HUES64 (cell line): ENCODE measurements at regions not wholly inside any gene's neighbourhood (a gene's known extent, or its start where the extent isn't known, plus 50 kb on each side); places are given as distances from the start of the nearest gene placed in this dataset.
"Not testable (repeated sequence)": the region's sequence is repeated elsewhere in the genome, so short reads cannot be mapped to it uniquely, and the experiment has no call there.

ENCODE experiments used
- H3K27ac ChIP-seq: 2 replicates; pipeline ENCODE4 v1.7.0; 2013; ENCODE audit warnings: low read depth, low read length, inconsistent platforms
- H3K27me3 ChIP-seq: 2 replicates; pipeline ENCODE4 v1.6.1; 2013; ENCODE audit warnings: mild to moderate bottlenecking, low read length; ENCODE audit not compliant: insufficient read depth
- H3K36me3 ChIP-seq: 2 replicates; pipeline ENCODE4 v1.6.1; 2013; ENCODE audit warnings: mild to moderate bottlenecking, low read length; ENCODE audit not compliant: insufficient read depth
- H3K4me1 ChIP-seq: 2 replicates; pipeline ENCODE4 v1.6.1; 2013; ENCODE audit warnings: mild to moderate bottlenecking, low read length, moderate library complexity; ENCODE audit not compliant: insufficient read depth
- H3K4me3 ChIP-seq: 2 replicates; pipeline ENCODE4 v1.5.1; 2013; ENCODE audit warnings: mild to moderate bottlenecking, low read length, moderate library complexity
- H3K9ac ChIP-seq: 2 replicates; pipeline ENCODE4 v1.6.1; 2013; ENCODE audit warnings: mild to moderate bottlenecking, low read depth, low read length
- H3K9me3 ChIP-seq: 2 replicates; pipeline ENCODE4 v1.6.1; 2013; ENCODE audit warnings: low read depth, low read length; ENCODE audit not compliant: insufficient read depth
- WGBS: fragments of 150-250, 120-280 bp; methylation state at CpG from one replicate; pipeline ENCODE4 v1.1.7; 2013; ENCODE audit warnings: missing lambda C conversion rate; 5-methylcytosine and 5-hydroxymethylcytosine counted together

DNA sequence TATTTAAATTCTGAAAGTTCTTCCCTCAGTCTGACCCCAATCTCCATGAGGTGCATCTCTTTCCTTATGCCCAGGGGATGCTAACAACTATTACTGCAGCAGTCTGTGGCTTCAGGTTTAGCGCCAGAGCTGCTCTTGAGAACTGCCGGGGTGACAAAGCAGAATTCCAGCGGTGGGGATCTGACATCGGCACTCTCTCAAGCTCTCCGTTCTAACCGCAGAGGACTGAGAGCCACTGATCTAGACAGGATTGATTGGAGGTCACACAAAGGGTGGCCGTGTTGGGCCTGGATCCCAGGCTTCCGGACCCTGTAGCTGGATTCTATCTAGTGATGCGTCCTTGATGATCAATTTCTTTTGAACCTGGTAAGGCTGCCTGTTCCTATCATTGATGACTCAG is 155.6 kb upstream of the TMEM132C start:
- Histone ChIP-seq H3K27ac (no peak overlapping the region), H3K9me3 (no peaks in the 10 kb centered on the region), H3K36me3 (no peaks in the 10 kb centered on the region), H3K9ac (no peak overlapping the region), H3K4me3 (no peak overlapping the region), H3K27me3 (no peaks in the 10 kb centered on the region), H3K4me1 (peaks cover 14% of the 10 kb centered on the region)
- WGBS, result 89% methylated on average over 9 of the region's 9 CpGs

DNA sequence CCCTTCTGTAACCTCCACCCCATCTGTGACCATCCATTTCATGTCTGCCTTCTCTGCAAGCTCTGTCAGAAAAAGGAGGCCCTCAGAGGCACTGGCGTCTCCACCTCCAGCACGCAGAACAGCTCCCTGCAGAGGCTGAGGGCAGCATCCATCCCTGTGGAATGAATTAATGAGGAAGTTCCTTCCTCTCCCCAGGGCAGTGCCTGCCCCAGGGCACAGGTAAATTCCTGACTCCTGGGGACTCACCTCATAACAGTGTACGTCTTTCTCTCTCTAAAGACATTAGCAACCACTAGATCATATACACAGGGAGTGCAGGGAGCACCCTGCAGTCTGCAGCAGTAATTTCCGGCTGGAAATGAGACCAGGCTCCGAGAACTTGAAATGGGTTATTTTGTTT is 155.0 kb upstream of the TMEM132C start:
- H3K4me3 ChIP-seq, result no peak overlapping the region
- peaks cover 14% of the 10 kb centered on the region for H3K4me1 ChIP-seq
- no peaks in the 10 kb centered on the region for H3K27me3 ChIP-seq
- H3K9me3 ChIP-seq, result no peaks in the 10 kb centered on the region
- no peak overlapping the region for H3K9ac ChIP-seq
- no peaks in the 10 kb centered on the region for H3K36me3 ChIP-seq
- H3K27ac ChIP-seq, result no peak overlapping the region
- WGBS, result 67% methylated on average over 5 of the region's 5 CpGs

DNA sequence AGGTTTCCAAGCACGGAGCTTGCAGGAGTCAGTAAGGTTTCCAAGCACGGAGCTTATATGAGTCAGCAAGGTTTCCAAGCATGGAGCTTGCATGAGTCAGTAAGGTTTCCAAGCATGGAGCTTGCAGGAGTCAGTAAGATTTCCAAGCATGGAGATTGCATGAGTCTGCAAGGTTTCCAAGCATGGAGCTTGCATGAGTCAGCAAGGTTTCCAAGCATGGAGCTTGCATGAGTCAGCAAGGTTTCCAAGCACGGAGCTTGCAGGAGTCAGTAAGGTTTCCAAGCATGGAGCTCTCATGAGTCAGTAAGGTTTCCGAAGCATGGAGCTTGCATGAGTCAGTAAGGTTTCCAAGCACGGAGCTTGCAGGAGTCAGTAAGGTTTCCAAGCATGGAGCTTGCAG is 153.7 kb upstream of the TMEM132C start:
- WGBS, result 74% methylated on average over 5 of the region's 5 CpGs
- not testable (repeated sequence) for H3K4me3 ChIP-seq, H3K9ac ChIP-seq, H3K27ac ChIP-seq, H3K36me3 ChIP-seq, H3K27me3 ChIP-seq, H3K9me3 ChIP-seq
- peaks cover 14% of the 10 kb centered on the region for H3K4me1 ChIP-seq

DNA sequence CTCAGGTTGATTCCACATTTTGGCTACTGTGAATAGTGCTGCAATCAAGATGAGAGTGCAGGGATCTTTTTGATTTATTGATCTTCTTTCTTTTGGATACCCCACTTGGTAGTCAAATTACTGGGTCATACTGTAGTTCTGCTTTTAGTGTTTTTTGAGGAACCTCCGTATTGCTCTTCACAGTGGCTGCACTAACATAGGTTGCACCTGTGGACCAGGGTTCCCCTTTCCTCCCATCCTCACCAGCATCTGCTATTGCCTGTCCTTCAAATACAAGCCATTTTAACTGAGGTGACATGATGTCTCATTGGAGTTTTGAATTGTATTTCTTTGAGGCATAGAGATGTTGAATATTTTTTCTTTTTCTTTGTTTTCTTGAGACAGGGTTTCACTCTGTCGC is 152.5 kb upstream of the TMEM132C start:
- H3K36me3 ChIP-seq, result no peaks in the 10 kb centered on the region
- no peak overlapping the region for H3K4me3 ChIP-seq
- H3K27ac ChIP-seq, result no peak overlapping the region
- 100% methylated on average over 2 of the region's 2 CpGs for WGBS
- H3K9me3 ChIP-seq, result no peaks in the 10 kb centered on the region
- H3K4me1 ChIP-seq, result peaks cover 14% of the 10 kb centered on the region
- no peaks in the 10 kb centered on the region for H3K27me3 ChIP-seq
- H3K9ac ChIP-seq, result no peak overlapping the region

GRCh38 chr12:128116537-128116936 is 150.4 kb upstream of the TMEM132C start:
- H3K36me3 ChIP-seq, result no peaks in the 10 kb centered on the region
- H3K4me1 ChIP-seq, result peaks cover 12% of the 10 kb centered on the region
- H3K27ac ChIP-seq, result no peak overlapping the region
- WGBS, result 97% methylated on average over 5 of the region's 5 CpGs
- no peak overlapping the region for H3K4me3 ChIP-seq
- peaks cover 3% of the 10 kb centered on the region; the same call in 1 of the 2 replicates for H3K9me3 ChIP-seq
- H3K27me3 ChIP-seq, result no peaks in the 10 kb centered on the region
- no peak overlapping the region for H3K9ac ChIP-seq

- H3K4me3 ChIP-seq, result no peak overlapping the region
- no peak overlapping the region for H3K27ac ChIP-seq
- H3K27me3 ChIP-seq, result no peaks in the 10 kb centered on the region
- H3K9ac ChIP-seq, result no peak overlapping the region
- WGBS, result 94% methylated on average over 4 of the region's 4 CpGs
- H3K36me3 ChIP-seq, result no peaks in the 10 kb centered on the region
- H3K9me3 ChIP-seq, result peaks cover 3% of the 10 kb centered on the region; the same call in 1 of the 2 replicates
- H3K4me1 ChIP-seq, result no peaks in the 10 kb centered on the region
Observed at GRCh38 chr12:128120035-128120434, 146.9 kb upstream of the TMEM132C start.

DNA sequence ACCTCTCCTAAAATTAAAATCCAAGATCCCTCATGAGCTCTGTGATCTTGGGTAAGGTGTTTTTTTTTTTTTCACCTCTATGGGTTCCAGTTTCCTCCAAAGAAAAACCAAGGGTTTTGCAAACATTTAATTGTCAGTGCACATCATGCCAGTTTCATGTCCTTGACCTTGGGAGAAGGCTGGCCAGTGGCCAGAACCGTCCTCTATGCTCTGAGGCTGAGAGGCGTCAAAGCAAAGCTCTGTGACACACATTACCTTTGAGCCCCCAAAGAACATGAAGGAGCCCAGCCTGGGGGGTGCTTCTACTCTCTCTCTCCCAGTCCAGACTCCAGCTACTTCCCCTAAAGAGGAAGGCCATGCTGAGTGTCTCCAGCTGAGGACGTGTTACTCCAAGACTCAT is 145.5 kb upstream of the TMEM132C start:
- H3K4me3 ChIP-seq, result no peak overlapping the region
- no peaks in the 10 kb centered on the region for H3K4me1 ChIP-seq
- peaks cover 3% of the 10 kb centered on the region; the same call in 1 of the 2 replicates for H3K9me3 ChIP-seq
- no peak overlapping the region for H3K27ac ChIP-seq
- H3K9ac ChIP-seq, result no peak overlapping the region
- no peaks in the 10 kb centered on the region for H3K36me3 ChIP-seq
- H3K27me3 ChIP-seq, result no peaks in the 10 kb centered on the region
- 94% methylated on average over 3 of the region's 3 CpGs for WGBS

DNA sequence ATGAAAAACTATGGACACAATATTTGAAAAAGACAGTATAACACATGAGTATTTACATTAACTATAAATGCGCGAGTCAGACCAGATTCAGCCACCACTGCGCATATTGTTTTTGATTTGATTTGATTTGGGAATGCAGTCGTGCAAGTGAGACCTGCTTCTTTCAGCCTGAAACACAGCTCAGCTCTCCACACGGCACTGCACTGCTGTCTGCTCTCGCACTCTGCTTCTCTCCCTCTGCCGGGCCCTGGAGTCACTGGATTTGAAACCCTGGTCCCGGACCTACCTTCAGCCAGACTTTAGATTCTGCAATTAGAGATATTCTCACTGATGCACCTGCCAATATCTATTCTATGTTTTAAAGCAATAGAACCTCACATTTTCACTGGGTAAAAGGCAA is 143.9 kb upstream of the TMEM132C start:
- peaks cover 3% of the 10 kb centered on the region; the same call in 1 of the 2 replicates for H3K9me3 ChIP-seq
- H3K4me1 ChIP-seq, result no peaks in the 10 kb centered on the region
- H3K27ac ChIP-seq, result no peak overlapping the region
- no peaks in the 10 kb centered on the region for H3K27me3 ChIP-seq
- no peak overlapping the region for H3K9ac ChIP-seq
- 96% methylated on average over 8 of the region's 8 CpGs for WGBS
- H3K36me3 ChIP-seq, result no peaks in the 10 kb centered on the region
- H3K4me3 ChIP-seq, result no peak overlapping the region

DNA sequence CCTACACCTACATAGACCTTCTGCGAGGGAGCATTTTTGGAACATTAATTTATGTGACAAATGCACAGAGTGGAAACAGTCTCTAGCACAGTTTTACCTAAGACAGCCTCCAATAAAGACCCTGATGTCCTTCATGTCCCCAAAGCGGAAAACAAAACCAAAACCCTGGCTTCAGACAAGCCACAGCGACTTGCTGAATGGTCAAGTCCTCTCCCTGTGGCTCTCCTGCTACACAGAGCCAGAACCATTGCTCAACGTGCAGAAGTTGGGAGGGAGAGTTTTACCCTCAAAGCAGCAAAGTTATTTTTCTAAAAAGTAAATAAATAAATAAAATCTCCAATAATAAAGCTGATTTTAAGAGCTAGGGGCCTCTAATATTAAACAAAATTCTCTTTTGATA is 135.0 kb upstream of the TMEM132C start:
- WGBS, result 98% methylated on average over 3 of the region's 4 CpGs
- no peak overlapping the region for H3K4me3 ChIP-seq

DNA sequence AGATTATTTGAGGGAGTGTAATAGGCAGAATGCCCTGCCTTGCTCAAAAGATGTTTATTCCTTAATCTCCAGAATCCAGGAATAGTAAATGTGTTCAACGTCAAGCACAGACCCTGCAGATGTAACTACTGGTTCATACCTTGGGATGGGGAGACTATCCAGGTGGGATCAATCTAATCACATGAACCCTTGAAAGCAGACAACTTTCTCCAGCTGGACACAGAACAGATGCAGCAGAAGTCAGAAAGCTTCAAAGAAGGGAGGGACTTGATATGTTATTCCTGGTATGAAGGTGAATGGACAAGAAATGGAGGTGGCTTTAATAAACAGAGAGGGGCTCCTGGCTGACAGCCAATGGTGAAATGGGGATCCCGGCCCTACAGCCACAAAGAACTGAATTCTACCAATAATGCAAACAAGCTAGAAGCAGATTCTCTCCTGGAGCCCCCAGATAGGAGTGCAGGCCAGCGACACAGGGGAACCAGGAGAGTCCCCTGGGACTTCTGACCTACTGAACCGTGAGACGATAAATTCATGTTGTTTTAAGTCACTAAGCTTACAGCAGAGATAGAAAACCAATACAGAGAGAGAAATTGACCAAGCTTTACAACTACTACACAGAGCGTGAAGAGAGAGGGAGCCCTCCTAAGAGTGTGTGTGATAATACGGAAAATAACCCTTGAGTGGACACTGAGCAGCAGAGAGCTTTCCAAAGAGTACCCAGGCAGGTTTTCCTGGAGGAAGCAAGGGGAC is 133.5 kb upstream of the TMEM132C start:
- no peaks in the 10 kb centered on the region for H3K27me3 ChIP-seq
- H3K4me3 ChIP-seq, result no peak overlapping the region
- no peaks in the 10 kb centered on the region for H3K36me3 ChIP-seq
- H3K9ac ChIP-seq, result no peak overlapping the region
- no peak overlapping the region for H3K27ac ChIP-seq
- no peaks in the 10 kb centered on the region for H3K9me3 ChIP-seq
- H3K4me1 ChIP-seq, result no peaks in the 10 kb centered on the region
- WGBS, result 93% methylated on average over 7 of the region's 7 CpGs

More for the DNA sequence above, 135.0 kb upstream of the TMEM132C start:
- Histone ChIP-seq H3K27ac (no peak overlapping the region), H3K9ac (no peak overlapping the region), H3K9me3 (no peaks in the 10 kb centered on the region), H3K27me3 (no peaks in the 10 kb centered on the region), H3K4me1 (no peaks in the 10 kb centered on the region), H3K36me3 (no peaks in the 10 kb centered on the region)

GRCh38 chr12:128137140-128137539 is 129.8 kb upstream of the TMEM132C start:
- no peak overlapping the region for H3K4me3 ChIP-seq
- WGBS, result 96% methylated on average over 3 of the region's 6 CpGs

DNA sequence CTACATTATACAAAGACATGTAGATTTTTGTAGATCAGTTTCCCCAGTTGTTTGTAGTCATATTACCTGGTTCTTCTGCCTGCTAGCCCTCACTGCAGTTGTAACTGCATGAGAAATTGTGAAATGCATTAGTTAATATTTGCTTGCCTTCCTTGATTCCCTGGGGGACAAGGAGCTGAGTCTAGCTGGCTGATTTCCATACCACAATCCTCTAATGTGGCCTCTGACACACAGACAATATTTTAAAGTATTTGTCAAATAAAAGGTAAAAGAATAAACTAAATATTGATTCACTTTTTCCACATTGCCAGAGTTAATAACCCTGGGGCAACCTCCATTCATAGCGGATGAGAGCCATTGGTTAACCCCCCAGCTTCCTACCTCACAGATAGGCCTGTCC is 128.8 kb upstream of the TMEM132C start:
- H3K27me3 ChIP-seq, result no peaks in the 10 kb centered on the region
- H3K4me1 ChIP-seq, result peaks cover 5% of the 10 kb centered on the region; the same call in 1 of the 2 replicates
- no peak overlapping the region for H3K27ac ChIP-seq
- H3K9ac ChIP-seq, result no peak overlapping the region
- WGBS, result 100% methylated on average over 1 of the region's 1 CpG
- no peak overlapping the region for H3K4me3 ChIP-seq
- no peaks in the 10 kb centered on the region for H3K9me3 ChIP-seq
- no peaks in the 10 kb centered on the region for H3K36me3 ChIP-seq

More at GRCh38 chr12:128137140-128137539, 129.8 kb upstream of the TMEM132C start:
- Histone ChIP-seq H3K27ac (no peak overlapping the region), H3K36me3 (no peaks in the 10 kb centered on the region), H3K4me1 (no peaks in the 10 kb centered on the region), H3K27me3 (no peaks in the 10 kb centered on the region), H3K9me3 (no peaks in the 10 kb centered on the region), H3K9ac (no peak overlapping the region)
